HCEC 1CT (cell line): ENCODE measurements at regions not wholly inside any gene's neighbourhood (a gene's known extent, or its start where the extent isn't known, plus 50 kb on each side); places are given as distances from the start of the nearest gene placed in this dataset.
"Not testable (repeated sequence)": the region's sequence is repeated elsewhere in the genome, so short reads cannot be mapped to it uniquely, and the experiment has no call there.

ENCODE experiments used
- DNase-seq: peaks from one replicate; pipeline ENCODE4 v3.0.0-alpha.2; 2017

- no peak for DNase-seq
Observed at GRCh38 chr3:72660270-72661114, 187.8 kb downstream of the SHQ1 start.

GRCh38 chr3:72659596-72659995 is 188.6 kb downstream of the SHQ1 start:
- no peak for DNase-seq

- DNase-seq: no peak
Observed at GRCh38 chr3:72659188-72659587, 189.1 kb downstream of the SHQ1 start.

- no peak for DNase-seq
Observed at GRCh38 chr3:72658466-72659100, 189.7 kb downstream of the SHQ1 start.

DNA sequence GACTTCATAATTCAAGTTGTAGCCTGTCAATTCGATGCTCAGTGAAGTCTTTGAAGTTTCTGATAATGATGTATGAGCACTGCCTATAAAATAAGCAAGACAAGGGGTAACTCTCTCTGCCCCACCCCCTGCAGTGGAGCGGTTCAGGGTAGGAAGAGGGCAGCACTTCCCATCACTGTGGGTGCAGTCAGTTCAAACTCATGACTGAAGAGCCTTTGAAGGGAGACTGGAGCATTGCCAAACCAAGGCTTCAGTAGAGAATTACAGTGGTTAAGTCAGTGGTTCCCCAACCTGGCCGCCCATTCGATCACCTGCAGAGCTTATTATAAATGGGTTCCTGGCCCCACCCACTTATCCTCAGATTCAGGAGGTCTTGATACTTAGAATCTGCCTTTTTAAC is 190.6 kb downstream of the SHQ1 start:
- no peak for DNase-seq

DNA sequence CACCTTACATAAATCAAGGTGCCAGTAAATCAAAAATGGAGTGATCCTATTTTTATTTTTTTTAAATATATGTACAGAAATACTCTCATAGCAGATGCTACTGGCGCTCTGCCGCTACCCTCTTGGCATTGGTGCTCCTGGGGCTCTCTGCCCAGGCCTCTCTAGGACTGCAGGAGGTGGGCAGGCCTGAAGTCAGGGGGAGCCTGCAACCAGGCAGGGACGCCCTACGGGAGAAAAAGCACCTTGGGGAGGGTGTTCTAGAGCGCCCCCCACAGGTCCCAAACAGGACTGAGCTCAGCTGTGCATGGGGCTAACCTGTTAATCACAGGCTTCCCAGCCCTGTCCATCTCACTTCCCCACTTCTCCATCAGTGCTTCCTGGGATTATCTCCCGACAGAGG is 192.5 kb downstream of the SHQ1 start:
- no peak for DNase-seq

GRCh38 chr3:72655131-72655551 is 193.1 kb downstream of the SHQ1 start:
- DNase-seq: no peak

- DNase-seq: no peak
Observed at GRCh38 chr3:72652395-72652794, 195.8 kb downstream of the SHQ1 start.

- DNase-seq: no peak
Observed at GRCh38 chr3:72651498-72651897, 196.7 kb downstream of the SHQ1 start.

- no peak for DNase-seq
Observed at GRCh38 chr3:72646263-72646662, 202.0 kb downstream of the SHQ1 start.

DNA sequence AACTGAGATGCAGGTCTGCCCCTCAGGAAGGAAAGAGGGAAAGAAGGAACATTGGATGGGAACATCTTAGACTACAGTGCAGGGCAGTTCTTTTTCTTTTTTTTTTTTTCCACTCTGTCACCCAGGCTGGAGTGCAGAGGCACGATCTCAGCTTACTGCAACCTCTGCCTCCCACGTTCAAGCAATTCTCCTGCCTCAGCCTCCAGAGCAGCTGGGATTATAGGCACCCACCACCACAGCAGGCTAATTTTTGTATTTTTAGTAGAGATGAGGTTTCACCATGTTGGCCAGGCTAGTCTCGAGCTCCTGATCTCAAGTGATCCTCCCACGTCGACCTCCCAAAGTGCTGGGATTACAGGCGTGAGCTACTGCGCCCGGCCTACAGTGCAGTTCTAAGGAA is 204.6 kb downstream of the SHQ1 start:
- not testable (repeated sequence) for DNase-seq

DNA sequence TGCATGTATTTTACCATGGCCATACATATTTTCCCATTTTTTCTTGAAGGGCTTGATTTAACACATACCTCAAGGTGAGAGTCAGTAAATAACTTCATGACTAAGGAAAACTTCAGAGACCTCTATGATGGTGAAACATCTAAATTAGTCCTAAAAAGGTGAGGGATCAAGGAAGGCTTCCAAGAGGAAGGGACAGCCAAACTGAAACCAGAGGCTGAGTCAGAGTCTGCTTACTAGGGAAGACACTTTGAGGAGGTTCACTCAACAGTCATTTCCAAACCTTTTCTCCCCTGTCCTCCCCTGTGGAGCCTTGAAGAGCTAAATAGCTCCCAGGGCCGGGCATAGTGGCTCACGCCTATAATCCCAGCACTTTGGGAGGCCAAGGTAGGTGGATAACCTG is 206.6 kb downstream of the SHQ1 start:
- DNase-seq: peak; percentile 21

GRCh38 chr3:72641072-72641471 is 207.2 kb downstream of the SHQ1 start:
- DNase-seq: no peak

- no peak for DNase-seq
Observed at GRCh38 chr3:72636969-72637597, 211.2 kb downstream of the SHQ1 start.

DNA sequence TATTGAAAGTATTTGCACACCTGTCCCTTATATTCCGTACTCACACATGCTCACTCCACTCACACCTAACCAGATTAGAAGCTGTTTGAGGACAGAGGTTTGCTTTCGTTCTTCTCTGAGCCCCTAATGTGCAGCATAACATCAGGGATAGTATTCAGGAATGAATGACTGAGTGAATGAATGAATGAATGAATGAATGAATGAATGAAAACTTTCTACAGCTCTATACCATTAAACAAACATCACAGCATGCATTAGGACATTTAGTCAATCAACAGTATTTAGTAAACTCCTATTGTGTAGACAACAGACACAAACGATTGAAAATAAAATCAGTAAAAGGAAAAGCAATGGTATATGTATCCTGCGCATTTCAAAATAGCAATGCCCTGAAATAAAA is 212.7 kb downstream of the SHQ1 start:
- DNase-seq: no peak

DNA sequence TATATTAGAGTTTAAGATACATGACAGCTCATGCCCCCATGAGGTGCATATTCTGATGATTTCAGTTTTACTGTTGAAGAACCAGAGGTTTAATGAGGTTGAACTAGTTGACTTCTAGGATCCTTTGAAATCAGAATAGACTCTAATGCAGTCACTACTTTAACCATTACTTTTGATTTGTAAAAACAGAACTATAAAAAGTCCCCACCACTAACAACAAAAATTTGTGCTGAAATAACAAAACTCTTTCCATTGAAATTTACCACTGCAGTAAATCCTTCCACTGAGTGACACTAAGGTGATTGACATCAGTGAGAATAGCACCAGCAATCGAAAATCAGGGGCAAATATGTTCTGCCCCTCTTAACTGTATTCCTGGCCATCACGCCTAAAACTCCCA is 214.1 kb downstream of the SHQ1 start:
- DNase-seq: no peak

GRCh38 chr3:72633534-72633933 is 214.7 kb downstream of the SHQ1 start:
- DNase-seq: no peak

DNA sequence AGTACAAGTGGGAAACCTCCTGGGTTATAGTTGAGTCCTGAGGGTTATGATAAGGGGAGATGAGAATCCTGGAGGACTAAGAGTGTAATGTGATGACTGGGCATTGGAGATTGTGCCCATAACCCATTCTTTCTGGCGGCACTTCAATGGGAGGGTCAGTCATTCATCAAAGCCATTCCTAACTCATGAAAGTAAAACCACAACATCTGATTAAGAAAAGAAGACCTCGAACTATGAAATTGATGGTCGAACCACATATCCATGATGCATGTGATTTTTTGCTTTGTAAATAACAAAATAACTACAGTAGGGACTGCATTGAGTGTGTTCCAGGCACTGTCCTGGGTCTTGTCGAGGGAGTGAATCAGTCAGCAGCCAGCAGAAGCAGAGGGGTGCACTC is 215.1 kb downstream of the SHQ1 start:
- peak; percentile 34 for DNase-seq

- peak; percentile 27 for DNase-seq
Observed at GRCh38 chr3:72632129-72632528, 216.1 kb downstream of the SHQ1 start.

- no peak for DNase-seq
Observed at GRCh38 chr3:72630969-72631344, 217.3 kb downstream of the SHQ1 start.

GRCh38 chr3:72630327-72630968 is 217.8 kb downstream of the SHQ1 start:
- DNase-seq: no peak

GRCh38 chr3:72629191-72629631 is 219.0 kb downstream of the SHQ1 start:
- DNase-seq: no peak

DNA sequence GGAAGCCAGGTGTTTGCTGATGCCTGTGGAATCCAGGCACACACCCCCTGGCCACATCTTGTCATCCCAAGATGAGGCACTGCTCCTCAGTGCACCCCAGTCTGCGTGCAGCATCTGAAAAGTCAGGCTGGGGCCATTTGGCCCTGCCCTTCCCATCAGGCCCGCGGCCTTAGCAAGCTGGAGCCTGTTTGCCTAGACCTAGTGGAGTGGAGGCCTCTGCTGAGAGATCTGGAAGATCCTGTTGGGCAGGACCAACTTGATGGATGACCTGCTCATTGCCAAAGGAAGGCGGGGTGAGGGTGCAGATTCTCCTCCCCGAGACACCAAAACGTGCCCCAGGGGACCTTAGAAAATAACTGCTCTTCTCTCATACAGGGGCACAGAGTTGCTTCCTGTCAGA is 220.2 kb downstream of the SHQ1 start:
- DNase-seq: no peak

GRCh38 chr3:72627271-72627670 is 221.0 kb downstream of the SHQ1 start:
- no peak for DNase-seq
